Mucosa of rectum (tissue), 2 donors: ENCODE measurements at regions not wholly inside any gene's neighbourhood (a gene's known extent, or its start where the extent isn't known, plus 50 kb on each side); places are given as distances from the start of the nearest gene placed in this dataset.

ENCODE experiments used
- H3K27ac ChIP-seq, 2 donors: one replicate each; pipeline ENCODE4 v1.7.0; 2013; ENCODE audit warnings: inconsistent platforms in 2 of 2, low read depth in 2 of 2, low read length in 2 of 2
- H3K27me3 ChIP-seq, 2 donors: one replicate each; pipeline ENCODE4 v1.7.0; 2013; ENCODE audit warnings: low read length in 2 of 2; ENCODE audit not compliant: control insufficient read depth in 2 of 2, insufficient read depth in 2 of 2
- H3K36me3 ChIP-seq, 2 donors: one replicate each; pipeline ENCODE4 v1.7.0; 2013; ENCODE audit warnings: low read length in 2 of 2; ENCODE audit not compliant: control insufficient read depth in 2 of 2, insufficient read depth in 2 of 2
- H3K4me1 ChIP-seq, 2 donors: one replicate each; pipeline ENCODE4 v1.7.0; 2013; ENCODE audit warnings: low read length in 2 of 2, mild to moderate bottlenecking in 1 of 2; ENCODE audit not compliant: control insufficient read depth in 2 of 2, insufficient read depth in 2 of 2
- H3K4me3 ChIP-seq, 2 donors: one replicate each; pipeline ENCODE4 v1.7.0; 2013; ENCODE audit warnings: low read length in 2 of 2
- H3K9ac ChIP-seq, 2 donors: one replicate each; pipeline ENCODE4 v1.7.0; 2013; ENCODE audit warnings: low read length in 2 of 2, low read depth in 1 of 2, mild to moderate bottlenecking in 1 of 2
- H3K9me3 ChIP-seq, 2 donors: one replicate each; pipeline ENCODE4 v1.7.0; 2013; ENCODE audit warnings: low read length in 2 of 2; ENCODE audit not compliant: control insufficient read depth in 2 of 2
- donor health status: healthy.
- donor health status: Normal muscosa, but diverticular disease.

- no peak overlapping the region for H3K4me3 ChIP-seq
- no peak overlapping the region for H3K9ac ChIP-seq
Observed at GRCh38 chr5:117488976-117489500, 914.4 kb upstream of the SEMA6A start.

DNA sequence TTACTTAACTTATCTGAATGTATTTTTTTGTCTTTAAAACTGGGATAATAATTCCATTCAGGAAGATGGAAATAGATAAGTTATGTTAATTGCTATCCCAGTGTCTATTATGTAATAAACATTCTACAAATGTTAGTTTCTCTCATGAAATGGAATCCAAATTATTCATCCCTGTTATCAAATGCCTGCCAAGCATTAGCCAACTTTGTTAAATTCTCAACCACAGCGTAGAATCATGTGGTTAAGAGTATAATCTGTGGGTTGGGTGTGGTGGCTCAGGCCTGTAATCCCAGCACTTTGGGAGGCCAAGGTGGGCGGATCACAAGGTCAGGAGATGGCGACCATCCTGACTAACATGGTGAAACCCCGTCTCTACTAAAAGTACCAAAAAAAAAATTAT, 912.9 kb upstream of the SEMA6A start:
- no peaks in the 10 kb centered on the region for H3K9me3 ChIP-seq
- no peaks in the 10 kb centered on the region for H3K36me3 ChIP-seq
- no peak overlapping the region for H3K27ac ChIP-seq
- H3K4me3 ChIP-seq: no peak overlapping the region
- no peak overlapping the region for H3K9ac ChIP-seq
- no peaks in the 10 kb centered on the region for H3K27me3 ChIP-seq
- peaks cover 0 to 13% of the 10 kb centered on the region in 2 donors for H3K4me1 ChIP-seq

More at GRCh38 chr5:117488976-117489500, 914.4 kb upstream of the SEMA6A start:
- Histone ChIP-seq H3K36me3 (no peaks in the 10 kb centered on the region), H3K4me1 (peaks cover 0 to 13% of the 10 kb centered on the region in 2 donors), H3K9me3 (no peaks in the 10 kb centered on the region), H3K27ac (no peak overlapping the region), H3K27me3 (no peaks in the 10 kb centered on the region)

- Histone ChIP-seq H3K4me3 (no peak overlapping the region), H3K9ac (no peak overlapping the region)
Observed at GRCh38 chr5:117486879-117487391, 912.3 kb upstream of the SEMA6A start.

DNA sequence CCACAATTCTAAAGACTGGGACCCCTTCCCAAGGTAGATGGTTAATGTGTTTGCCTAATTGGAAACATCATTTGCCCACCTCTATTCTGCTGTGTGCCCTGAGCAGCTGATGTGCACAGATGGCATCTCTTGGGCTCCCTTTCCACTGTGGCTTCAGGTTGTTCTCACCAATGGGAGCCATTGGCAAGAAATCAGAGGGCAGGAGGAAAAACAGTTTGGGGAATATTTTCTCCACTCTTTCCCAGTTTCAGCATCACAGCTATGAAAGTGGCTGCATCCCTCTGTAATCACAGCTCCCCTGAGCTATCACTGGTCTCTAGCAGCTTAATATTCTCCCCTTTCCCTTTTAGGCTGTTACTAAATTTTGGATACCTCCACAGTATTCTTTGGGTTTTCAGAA, 911.6 kb upstream of the SEMA6A start:
- no peak overlapping the region for H3K27ac ChIP-seq
- H3K27me3 ChIP-seq: no peaks in the 10 kb centered on the region
- H3K36me3 ChIP-seq: no peaks in the 10 kb centered on the region
- H3K4me3 ChIP-seq: no peak overlapping the region
- H3K9me3 ChIP-seq: no peaks in the 10 kb centered on the region
- no peak overlapping the region for H3K9ac ChIP-seq
- H3K4me1 ChIP-seq: peaks cover 0 to 13% of the 10 kb centered on the region in 2 donors

More at GRCh38 chr5:117486879-117487391, 912.3 kb upstream of the SEMA6A start:
- Histone ChIP-seq H3K9me3 (no peaks in the 10 kb centered on the region), H3K27me3 (no peaks in the 10 kb centered on the region), H3K4me1 (peaks cover 0 to 13% of the 10 kb centered on the region in 2 donors), H3K36me3 (no peaks in the 10 kb centered on the region), H3K27ac (no peak overlapping the region)

DNA sequence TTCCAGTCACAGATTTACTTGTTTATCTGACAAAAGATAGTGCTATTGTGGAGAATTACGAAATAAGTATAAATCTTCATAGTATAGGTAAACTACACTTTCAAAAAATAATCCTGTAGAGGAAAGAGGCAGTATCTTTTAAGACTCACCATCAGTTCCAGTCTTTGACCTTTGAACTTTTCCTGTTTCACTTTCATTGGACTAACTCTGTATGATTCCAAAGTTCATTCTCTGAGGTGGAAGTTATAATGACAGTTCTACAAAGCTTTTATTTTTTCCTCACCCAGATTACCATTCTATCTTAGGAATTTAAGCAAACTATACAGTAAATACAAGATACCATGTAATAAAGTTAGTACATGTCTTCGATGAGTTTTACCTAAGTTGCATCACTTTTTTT, 901.3 kb upstream of the SEMA6A start:
- no peak overlapping the region for H3K4me3 ChIP-seq
- H3K27ac ChIP-seq: no peak overlapping the region

DNA sequence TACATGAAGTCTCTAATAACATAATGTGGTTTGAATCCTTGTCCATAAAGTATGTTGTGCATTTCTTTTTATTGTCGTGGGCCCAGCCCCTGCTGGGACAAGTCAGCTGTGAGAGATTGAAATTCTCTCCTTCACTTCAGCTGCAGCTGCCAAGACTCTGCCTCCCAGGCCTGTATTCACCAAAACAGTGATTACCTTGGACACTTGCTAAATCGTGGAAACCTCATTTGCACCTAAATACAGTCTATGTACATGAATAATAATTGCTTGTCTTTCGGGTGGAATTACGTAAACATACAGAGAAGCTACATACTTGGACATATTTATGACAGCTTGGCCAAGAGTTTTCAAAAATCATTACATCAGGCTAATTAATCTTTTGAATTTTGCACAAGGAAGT, 898.5 kb upstream of the SEMA6A start:
- H3K36me3 ChIP-seq: no peaks in the 10 kb centered on the region
- no peak overlapping the region for H3K9ac ChIP-seq
- H3K4me3 ChIP-seq: no peak overlapping the region
- H3K4me1 ChIP-seq: no peaks in the 10 kb centered on the region
- H3K9me3 ChIP-seq: no peaks in the 10 kb centered on the region
- H3K27me3 ChIP-seq: no peaks in the 10 kb centered on the region
- H3K27ac ChIP-seq: no peak overlapping the region

More for the DNA sequence above, 901.3 kb upstream of the SEMA6A start:
- no peaks in the 10 kb centered on the region for H3K27me3 ChIP-seq
- H3K36me3 ChIP-seq: no peaks in the 10 kb centered on the region
- H3K9me3 ChIP-seq: no peaks in the 10 kb centered on the region
- H3K4me1 ChIP-seq: no peaks in the 10 kb centered on the region
- H3K9ac ChIP-seq: no peak overlapping the region

DNA sequence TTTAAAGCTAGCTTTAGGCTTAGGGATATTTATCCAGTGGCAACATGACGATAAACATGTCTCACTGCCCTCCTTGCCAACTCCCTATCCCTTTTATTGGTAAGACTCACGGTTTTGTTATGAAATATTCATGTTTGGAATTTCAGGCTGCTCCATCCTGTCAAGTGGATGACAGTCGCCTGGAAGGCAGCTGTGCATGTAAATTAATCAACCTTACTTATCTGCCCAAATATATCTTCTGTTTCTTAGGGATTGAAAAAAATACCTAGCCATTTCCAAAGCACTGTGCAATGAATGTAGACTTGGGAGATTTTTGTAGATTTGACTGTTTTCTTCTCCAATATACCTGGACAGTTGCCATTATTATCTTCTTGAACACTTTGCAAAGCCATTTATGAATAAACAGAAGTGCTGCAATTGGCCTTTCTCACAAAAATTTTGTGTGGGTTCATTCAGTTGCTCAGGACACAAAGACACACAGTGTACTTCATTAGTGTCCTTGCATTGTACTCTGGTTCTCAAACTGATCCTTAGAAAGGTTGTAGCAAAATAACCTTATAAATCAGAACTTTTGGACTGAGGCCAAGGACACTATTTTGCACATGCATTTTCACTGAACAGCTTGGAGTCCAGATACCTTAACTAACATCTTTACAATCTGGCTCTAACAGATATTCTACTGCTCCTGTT, 889.4 kb upstream of the SEMA6A start:
- H3K27ac ChIP-seq: no peak overlapping the region
- no peaks in the 10 kb centered on the region for H3K9me3 ChIP-seq
- H3K9ac ChIP-seq: no peak overlapping the region

DNA sequence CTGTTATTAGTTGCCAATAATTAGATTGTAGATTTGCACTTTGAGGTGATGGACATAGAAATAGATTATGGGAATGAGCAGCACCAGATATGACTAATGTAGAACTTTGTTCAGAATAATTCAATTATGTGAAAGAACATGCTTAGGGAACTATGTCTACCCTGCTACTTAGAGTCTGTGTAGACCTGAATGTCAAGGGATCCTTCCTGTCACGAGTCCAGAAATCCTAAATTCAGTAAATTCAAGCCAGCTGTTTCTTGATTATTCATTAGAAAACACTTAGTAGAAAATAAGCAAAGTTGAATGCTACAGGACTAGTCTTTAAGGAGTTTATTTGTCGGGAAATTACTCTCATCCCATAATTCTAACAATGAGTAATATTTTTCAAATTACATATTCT, 887.3 kb upstream of the SEMA6A start:
- Histone ChIP-seq H3K27me3 (no peaks in the 10 kb centered on the region), H3K4me1 (no peaks in the 10 kb centered on the region), H3K27ac (no peak overlapping the region), H3K4me3 (no peak overlapping the region), H3K36me3 (no peaks in the 10 kb centered on the region), H3K9ac (no peak overlapping the region), H3K9me3 (no peaks in the 10 kb centered on the region)

More for the DNA sequence above, 889.4 kb upstream of the SEMA6A start:
- Histone ChIP-seq H3K27me3 (no peaks in the 10 kb centered on the region), H3K4me3 (no peak overlapping the region), H3K4me1 (no peaks in the 10 kb centered on the region), H3K36me3 (no peaks in the 10 kb centered on the region)

DNA sequence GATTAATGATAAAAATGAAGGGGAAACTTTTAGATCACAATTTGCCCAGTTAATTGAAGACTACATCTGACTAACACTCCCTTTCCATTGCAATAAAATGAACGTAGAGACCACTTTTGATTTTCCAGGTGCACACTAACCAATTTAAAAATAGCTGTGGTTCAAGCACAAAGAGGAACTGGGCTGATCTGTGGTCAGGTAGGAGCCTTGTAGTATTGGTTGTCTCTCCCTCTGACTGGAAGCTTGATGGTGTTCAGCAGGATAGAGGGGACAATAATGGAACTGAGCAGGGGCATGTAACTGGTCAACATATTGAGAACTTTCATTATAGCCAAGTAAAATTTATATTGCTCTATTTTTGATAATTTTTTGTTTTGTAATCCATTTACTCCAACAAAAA, 886.8 kb upstream of the SEMA6A start:
- Histone ChIP-seq H3K4me1 (no peaks in the 10 kb centered on the region), H3K4me3 (no peak overlapping the region), H3K9ac (no peak overlapping the region), H3K9me3 (no peaks in the 10 kb centered on the region), H3K27ac (no peak overlapping the region), H3K36me3 (no peaks in the 10 kb centered on the region), H3K27me3 (no peaks in the 10 kb centered on the region)

DNA sequence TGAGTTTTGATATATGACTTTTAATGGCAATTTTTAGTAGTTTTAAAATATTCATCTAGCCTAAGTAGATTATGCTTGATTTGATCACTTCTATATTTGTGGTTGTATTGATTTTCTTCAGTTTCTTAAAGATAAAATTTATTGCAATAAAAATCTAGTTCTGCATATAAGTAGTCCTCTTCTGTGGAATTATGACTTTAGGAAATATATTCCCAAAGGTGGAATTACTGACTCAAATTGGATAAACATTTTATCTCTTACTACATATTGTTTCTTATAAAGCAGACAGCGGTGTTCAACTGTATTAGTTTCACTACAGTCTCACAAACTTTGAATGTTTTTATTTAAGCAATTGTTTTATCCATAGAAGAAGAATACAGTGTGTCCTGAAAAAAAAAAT, 883.0 kb upstream of the SEMA6A start:
- no peak overlapping the region for H3K9ac ChIP-seq
- no peak overlapping the region for H3K4me3 ChIP-seq
- H3K27me3 ChIP-seq: no peaks in the 10 kb centered on the region
- H3K9me3 ChIP-seq: no peaks in the 10 kb centered on the region
- no peaks in the 10 kb centered on the region for H3K4me1 ChIP-seq
- H3K36me3 ChIP-seq: no peaks in the 10 kb centered on the region
- no peak overlapping the region for H3K27ac ChIP-seq
